Activated CD8-positive, alpha-beta memory T cell treated with anti-CD3 and anti-CD28 coated beads, Interleukin-2, amount 10 ng/mL, durations not matched to agents 7 days and 5 days (primary cell): ENCODE measurements at regions not wholly inside any gene's neighbourhood (a gene's known extent, or its start where the extent isn't known, plus 50 kb on each side); places are given as distances from the start of the nearest gene placed in this dataset.

Source experiments
- ATAC-seq: fragments of 150-1000 bp; cut with Tn5 transposase; one replicate; pipeline ENCODE4 v1.10.0; 2021; ENCODE audit warnings: moderate library complexity
- CTCF ChIA-PET: fragments of 350-600 bp; sonication (Branson Sonifier 250); formaldehyde crosslinking; loops from one replicate; lab custom pipeline; 2021; ENCODE audit warnings: antibody characterized with exemption; lab: Charles Lee
- DNase-seq: peaks from one replicate; pipeline ENCODE4 v3.0.0-alpha.2; 2020
- H3K27ac Mint-ChIP-seq: one replicate; pipeline ENCODE4 v1.8.0; 2021; ENCODE audit warnings: mild to moderate bottlenecking, mixed read lengths
- H3K27me3 Mint-ChIP-seq: one replicate; pipeline ENCODE4 v1.8.0; 2021; ENCODE audit warnings: mixed read lengths
- H3K36me3 Mint-ChIP-seq: one replicate; pipeline ENCODE4 v1.8.0; 2021; ENCODE audit warnings: mild to moderate bottlenecking, mixed read lengths
- H3K4me1 Mint-ChIP-seq: one replicate; pipeline ENCODE4 v1.8.0; 2021; ENCODE audit warnings: mixed read lengths
- H3K4me3 Mint-ChIP-seq: one replicate; pipeline ENCODE4 v1.8.0; 2021; ENCODE audit warnings: mild to moderate bottlenecking, moderate library complexity, mixed read lengths
- H3K9me3 Mint-ChIP-seq: one replicate; pipeline ENCODE4 v1.8.0; 2022; ENCODE audit warnings: low read depth, mixed read lengths

- Mint-ChIP-seq H3K9me3 (peaks cover 2% of the 10 kb centered on the region), H3K27me3 (no peaks in the 10 kb centered on the region), H3K27ac (no peak overlapping the region), H3K36me3 (no peaks in the 10 kb centered on the region), H3K4me1 (no peaks in the 10 kb centered on the region), H3K4me3 (no peak overlapping the region)
- CTCF ChIA-PET = no interaction called here
- DNase-seq = no peak
- ATAC-seq = no peak
These were observed 128.6 kb downstream of the MAT2B start for GRCh38 chr5:163633926-163634460.

- no peak overlapping the region for H3K27ac Mint-ChIP-seq
- ATAC-seq (no peak), DNase-seq (no peak)
- peaks cover 2% of the 10 kb centered on the region for H3K9me3 Mint-ChIP-seq
- H3K4me3 Mint-ChIP-seq = no peak overlapping the region
- no peaks in the 10 kb centered on the region for H3K4me1 Mint-ChIP-seq
- H3K27me3 Mint-ChIP-seq = no peaks in the 10 kb centered on the region
- H3K36me3 Mint-ChIP-seq = no peaks in the 10 kb centered on the region
- CTCF ChIA-PET = no interaction called here
These were observed 130.2 kb downstream of the MAT2B start for GRCh38 chr5:163635631-163636030.

DNA sequence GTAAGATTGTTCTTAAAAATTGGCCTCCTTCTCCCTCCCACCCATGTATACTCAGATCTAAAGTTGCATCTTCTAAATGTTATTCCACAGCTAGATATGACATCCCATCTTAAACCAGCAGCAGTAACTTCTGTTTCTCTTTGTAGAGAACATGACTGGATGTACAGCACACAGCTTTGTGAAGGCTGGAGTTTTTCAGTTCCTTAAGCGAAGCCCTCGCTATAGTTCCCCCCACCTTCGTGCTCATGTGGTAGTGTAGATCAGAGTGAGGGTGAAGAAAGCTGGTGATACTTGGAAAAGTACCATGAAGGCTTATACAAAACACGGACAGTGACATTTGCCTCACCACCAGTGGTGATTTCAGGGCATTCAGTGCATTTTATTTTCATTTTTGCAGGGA, 137.5 kb downstream of the MAT2B start:
- H3K4me3 Mint-ChIP-seq = no peak overlapping the region
- ATAC-seq (no peak), DNase-seq (no peak)
- H3K4me1 Mint-ChIP-seq = no peaks in the 10 kb centered on the region
- CTCF ChIA-PET = no interaction called here
- H3K36me3 Mint-ChIP-seq = no peaks in the 10 kb centered on the region
- H3K27me3 Mint-ChIP-seq = no peaks in the 10 kb centered on the region
- H3K9me3 Mint-ChIP-seq = peaks cover under 1% of the 10 kb centered on the region
- H3K27ac Mint-ChIP-seq = no peak overlapping the region

- no peak for ATAC-seq
- Mint-ChIP-seq H3K4me1 (no peaks in the 10 kb centered on the region), H3K9me3 (no peaks in the 10 kb centered on the region), H3K27me3 (no peaks in the 10 kb centered on the region), H3K36me3 (no peaks in the 10 kb centered on the region), H3K4me3 (no peak overlapping the region), H3K27ac (no peak overlapping the region)
- no peak for DNase-seq
- CTCF ChIA-PET = no interaction called here
These were observed 140.3 kb downstream of the MAT2B start for GRCh38 chr5:163645421-163646416.

- no peak for DNase-seq
- ATAC-seq = no peak
- CTCF ChIA-PET = no interaction called here
- Mint-ChIP-seq H3K4me3 (no peak overlapping the region), H3K4me1 (no peaks in the 10 kb centered on the region), H3K36me3 (no peaks in the 10 kb centered on the region), H3K9me3 (peaks cover 2% of the 10 kb centered on the region), H3K27me3 (no peaks in the 10 kb centered on the region), H3K27ac (no peak overlapping the region)
These were observed 144.1 kb downstream of the MAT2B start for GRCh38 chr5:163649514-163649913.

- ATAC-seq = no peak
- CTCF ChIA-PET = no interaction called here
- no peak for DNase-seq
- Mint-ChIP-seq H3K27me3 (no peaks in the 10 kb centered on the region), H3K9me3 (peaks cover 2% of the 10 kb centered on the region), H3K36me3 (no peaks in the 10 kb centered on the region), H3K27ac (no peak overlapping the region), H3K4me1 (no peaks in the 10 kb centered on the region), H3K4me3 (no peak overlapping the region)
These were observed 148.1 kb downstream of the MAT2B start for GRCh38 chr5:163653526-163653925.

DNA sequence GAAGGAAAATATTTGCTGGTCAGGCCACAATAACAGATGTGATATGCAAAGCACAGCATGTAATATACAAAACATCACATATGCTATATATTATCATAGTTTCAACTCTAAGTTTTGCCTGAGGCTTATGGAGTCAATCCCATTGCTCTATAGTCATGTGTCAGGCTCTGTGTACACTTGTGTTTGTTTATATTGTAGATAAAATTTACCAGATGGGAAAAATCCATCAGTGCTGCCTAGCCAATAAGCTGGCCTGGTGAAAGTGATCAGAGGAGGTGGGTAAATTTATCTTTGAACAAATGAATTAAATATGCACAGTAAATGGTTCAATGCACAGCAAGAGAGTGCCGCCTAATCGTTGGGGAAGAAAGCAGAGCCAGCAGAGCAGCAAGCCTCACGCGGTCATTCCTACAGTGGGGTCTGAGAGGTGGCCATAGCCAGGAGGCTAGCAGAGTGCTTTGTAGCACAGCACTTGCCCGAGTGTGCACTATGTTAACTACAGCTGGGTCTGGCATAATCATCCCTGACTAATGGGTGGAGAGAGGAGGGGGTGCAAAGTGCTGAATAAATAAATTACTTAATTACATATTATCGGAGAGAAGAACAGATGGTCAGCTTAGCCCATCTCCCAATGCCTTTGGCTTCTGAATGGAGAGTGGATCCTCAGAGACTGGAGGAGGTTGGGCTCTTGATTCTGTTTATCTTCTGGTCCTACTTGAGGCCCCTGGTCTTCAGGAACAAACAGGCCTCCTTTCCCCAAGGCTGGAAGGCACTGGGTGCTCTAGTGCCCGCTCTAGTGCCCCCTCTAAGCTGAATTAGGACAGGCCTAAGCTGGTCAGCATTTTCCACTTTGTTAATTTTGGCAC, 153.5 kb downstream of the MAT2B start:
- DNase-seq (no peak), ATAC-seq (no peak)
- H3K27me3 Mint-ChIP-seq = no peaks in the 10 kb centered on the region
- no peak overlapping the region for H3K4me3 Mint-ChIP-seq
- H3K36me3 Mint-ChIP-seq = no peaks in the 10 kb centered on the region
- H3K4me1 Mint-ChIP-seq = no peaks in the 10 kb centered on the region
- CTCF ChIA-PET = no interaction called here
- peaks cover 2% of the 10 kb centered on the region for H3K9me3 Mint-ChIP-seq
- H3K27ac Mint-ChIP-seq = no peak overlapping the region

DNA sequence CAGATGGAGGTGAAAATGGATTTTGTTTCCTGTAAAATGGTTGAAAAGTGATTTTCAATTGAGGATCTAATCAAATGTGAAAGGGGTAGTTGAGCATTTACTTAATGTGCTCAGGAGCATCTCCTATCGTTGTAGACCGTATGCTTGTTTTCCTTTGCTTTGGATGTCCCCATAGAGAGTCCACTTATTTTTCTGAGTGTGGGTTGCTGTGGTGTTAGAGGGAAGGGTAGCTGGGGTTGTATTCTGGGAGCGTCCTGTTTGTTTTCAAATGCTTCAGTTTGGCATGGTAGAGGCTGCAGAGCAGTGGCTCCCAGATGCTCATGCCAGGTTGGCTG, 154.1 kb downstream of the MAT2B start:
- Mint-ChIP-seq H3K27me3 (no peaks in the 10 kb centered on the region), H3K27ac (no peak overlapping the region), H3K36me3 (no peaks in the 10 kb centered on the region), H3K9me3 (no peaks in the 10 kb centered on the region), H3K4me3 (no peak overlapping the region), H3K4me1 (no peaks in the 10 kb centered on the region)
- CTCF ChIA-PET = no interaction called here
- ATAC-seq = no peak
- DNase-seq = no peak

- no peaks in the 10 kb centered on the region for H3K4me1 Mint-ChIP-seq
- H3K9me3 Mint-ChIP-seq = no peaks in the 10 kb centered on the region
- DNase-seq (no peak), ATAC-seq (no peak)
- no peak overlapping the region for H3K27ac Mint-ChIP-seq
- H3K27me3 Mint-ChIP-seq = no peaks in the 10 kb centered on the region
- no peaks in the 10 kb centered on the region for H3K36me3 Mint-ChIP-seq
- CTCF ChIA-PET = no interaction called here
- H3K4me3 Mint-ChIP-seq = no peak overlapping the region
These were observed 155.1 kb downstream of the MAT2B start for GRCh38 chr5:163660486-163660885.

DNA sequence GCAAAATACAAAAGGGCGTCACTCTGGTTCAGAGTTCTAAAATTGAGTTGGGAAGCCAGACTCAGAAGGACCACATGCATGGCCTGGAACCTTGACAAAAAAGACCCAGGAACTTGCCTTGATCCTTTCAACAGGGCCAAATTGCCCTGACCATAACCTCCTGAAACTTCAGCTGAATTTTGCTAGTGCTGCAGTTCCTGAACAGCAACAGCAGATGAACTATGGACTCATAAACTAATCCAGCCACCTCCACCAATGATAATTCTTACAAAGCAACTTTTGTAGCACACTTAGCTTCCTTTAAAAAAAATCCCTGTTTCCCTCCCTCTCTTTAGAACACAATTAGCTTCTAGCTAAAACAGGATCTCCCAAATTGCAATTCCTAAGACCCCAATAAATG, 155.9 kb downstream of the MAT2B start:
- Mint-ChIP-seq H3K9me3 (no peaks in the 10 kb centered on the region), H3K27ac (no peak overlapping the region), H3K36me3 (no peaks in the 10 kb centered on the region), H3K27me3 (no peaks in the 10 kb centered on the region), H3K4me3 (no peak overlapping the region), H3K4me1 (no peaks in the 10 kb centered on the region)
- no peak for ATAC-seq
- no peak for DNase-seq
- CTCF ChIA-PET = no interaction called here

GRCh38 chr5:163670036-163670435, 164.6 kb downstream of the MAT2B start:
- H3K36me3 Mint-ChIP-seq = no peaks in the 10 kb centered on the region

DNA sequence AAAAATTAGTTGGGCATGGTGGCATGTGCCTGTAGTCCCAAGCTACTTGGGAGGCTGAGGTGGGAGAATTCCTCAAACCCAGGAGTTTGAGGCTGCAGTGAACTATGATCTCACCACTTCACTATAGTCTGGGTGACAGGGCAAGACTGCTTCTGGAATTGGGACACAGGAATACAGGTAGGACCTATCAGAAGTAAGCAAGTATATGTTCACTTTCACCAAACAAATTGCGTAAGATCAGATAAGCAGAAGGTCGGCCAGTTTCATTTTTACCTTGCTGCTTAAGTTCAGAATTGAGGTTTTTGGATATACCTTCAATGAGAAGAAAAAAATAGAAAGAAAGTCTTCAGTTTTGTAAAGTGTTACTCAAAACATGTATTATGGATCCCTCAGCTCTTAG, 171.7 kb downstream of the MAT2B start:
- H3K27me3 Mint-ChIP-seq = no peaks in the 10 kb centered on the region
- DNase-seq (no peak), ATAC-seq (no peak)
- H3K4me3 Mint-ChIP-seq = no peak overlapping the region
- no peaks in the 10 kb centered on the region for H3K9me3 Mint-ChIP-seq
- CTCF ChIA-PET = no interaction called here
- H3K36me3 Mint-ChIP-seq = no peaks in the 10 kb centered on the region
- no peak overlapping the region for H3K27ac Mint-ChIP-seq
- no peaks in the 10 kb centered on the region for H3K4me1 Mint-ChIP-seq

More at GRCh38 chr5:163670036-163670435, 164.6 kb downstream of the MAT2B start:
- Mint-ChIP-seq H3K27ac (no peak overlapping the region), H3K4me1 (no peaks in the 10 kb centered on the region), H3K27me3 (no peaks in the 10 kb centered on the region), H3K9me3 (no peaks in the 10 kb centered on the region), H3K4me3 (no peak overlapping the region)
- CTCF ChIA-PET = no interaction called here
- no peak for ATAC-seq
- no peak for DNase-seq

- Mint-ChIP-seq H3K9me3 (no peaks in the 10 kb centered on the region), H3K4me3 (no peak overlapping the region), H3K27ac (no peak overlapping the region), H3K4me1 (no peaks in the 10 kb centered on the region), H3K36me3 (no peaks in the 10 kb centered on the region), H3K27me3 (no peaks in the 10 kb centered on the region)
- CTCF ChIA-PET = no interaction called here
- DNase-seq (no peak), ATAC-seq (no peak)
These were observed 176.8 kb downstream of the MAT2B start for GRCh38 chr5:163682234-163682633.
